ENCODE measurements at regions not wholly inside any gene's neighbourhood (a gene's known extent, or its start where the extent isn't known, plus 50 kb on each side); places are given as distances from the start of the nearest gene placed in this dataset.
"Not testable (repeated sequence)": the region's sequence is repeated elsewhere in the genome, so short reads cannot be mapped to it uniquely, and the experiment has no call there.

DNA sequence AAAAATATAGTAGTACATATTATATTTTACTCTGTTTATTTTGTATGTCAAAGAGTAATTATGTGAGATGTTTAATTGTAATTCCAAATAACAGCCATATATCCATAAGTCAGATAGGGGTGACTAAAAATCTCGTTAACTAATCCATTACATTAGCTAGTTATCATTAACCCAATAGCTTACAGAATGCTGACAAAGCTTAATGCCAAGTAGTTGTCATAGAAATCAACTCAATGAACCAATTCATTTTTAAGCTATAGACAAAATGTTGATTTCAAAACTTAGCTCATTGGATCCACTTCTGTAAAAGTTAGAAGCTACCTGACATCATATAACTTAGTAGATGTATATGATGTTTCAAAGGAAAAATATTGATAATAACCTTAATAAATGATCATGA lies 206.7 kb upstream of the SLITRK1 start:
- TF ChIP-seq, protein P1, sequence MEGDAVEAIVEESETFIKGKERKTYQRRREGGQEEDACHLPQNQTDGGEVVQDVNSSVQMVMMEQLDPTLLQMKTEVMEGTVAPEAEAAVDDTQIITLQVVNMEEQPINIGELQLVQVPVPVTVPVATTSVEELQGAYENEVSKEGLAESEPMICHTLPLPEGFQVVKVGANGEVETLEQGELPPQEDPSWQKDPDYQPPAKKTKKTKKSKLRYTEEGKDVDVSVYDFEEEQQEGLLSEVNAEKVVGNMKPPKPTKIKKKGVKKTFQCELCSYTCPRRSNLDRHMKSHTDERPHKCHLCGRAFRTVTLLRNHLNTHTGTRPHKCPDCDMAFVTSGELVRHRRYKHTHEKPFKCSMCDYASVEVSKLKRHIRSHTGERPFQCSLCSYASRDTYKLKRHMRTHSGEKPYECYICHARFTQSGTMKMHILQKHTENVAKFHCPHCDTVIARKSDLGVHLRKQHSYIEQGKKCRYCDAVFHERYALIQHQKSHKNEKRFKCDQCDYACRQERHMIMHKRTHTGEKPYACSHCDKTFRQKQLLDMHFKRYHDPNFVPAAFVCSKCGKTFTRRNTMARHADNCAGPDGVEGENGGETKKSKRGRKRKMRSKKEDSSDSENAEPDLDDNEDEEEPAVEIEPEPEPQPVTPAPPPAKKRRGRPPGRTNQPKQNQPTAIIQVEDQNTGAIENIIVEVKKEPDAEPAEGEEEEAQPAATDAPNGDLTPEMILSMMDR (IDR thresholded peaks at IDR 0.05; ENCODE audit: insufficient read depth, missing control alignments): no peak
- FAIRE-seq: no peak
- no peak for DNase-seq (ENCODE audit: insufficient read length, low spot score)

DNA sequence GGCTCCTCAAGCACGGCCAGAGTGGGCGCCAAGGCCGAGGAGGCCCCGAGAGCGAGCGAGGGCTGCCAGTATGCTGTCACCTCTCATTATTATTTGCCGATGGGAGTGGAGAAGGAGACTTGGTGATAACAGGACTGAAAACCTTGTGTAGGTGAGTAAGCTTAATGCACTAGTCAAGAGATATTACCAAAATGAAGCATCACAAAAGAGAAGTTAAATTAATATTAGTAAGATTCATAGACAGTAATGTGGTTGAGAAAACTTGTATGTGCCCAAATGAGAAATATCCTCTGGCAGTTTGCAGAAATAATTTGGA lies 204.5 kb upstream of the SLITRK1 start:
- no peak for DNase-seq (ENCODE audit: insufficient read length, low spot score)
- FAIRE-seq: no peak
- TF ChIP-seq, protein P1 (IDR thresholded peaks at IDR 0.05; ENCODE audit: insufficient read depth, missing control alignments): no peak

DNA sequence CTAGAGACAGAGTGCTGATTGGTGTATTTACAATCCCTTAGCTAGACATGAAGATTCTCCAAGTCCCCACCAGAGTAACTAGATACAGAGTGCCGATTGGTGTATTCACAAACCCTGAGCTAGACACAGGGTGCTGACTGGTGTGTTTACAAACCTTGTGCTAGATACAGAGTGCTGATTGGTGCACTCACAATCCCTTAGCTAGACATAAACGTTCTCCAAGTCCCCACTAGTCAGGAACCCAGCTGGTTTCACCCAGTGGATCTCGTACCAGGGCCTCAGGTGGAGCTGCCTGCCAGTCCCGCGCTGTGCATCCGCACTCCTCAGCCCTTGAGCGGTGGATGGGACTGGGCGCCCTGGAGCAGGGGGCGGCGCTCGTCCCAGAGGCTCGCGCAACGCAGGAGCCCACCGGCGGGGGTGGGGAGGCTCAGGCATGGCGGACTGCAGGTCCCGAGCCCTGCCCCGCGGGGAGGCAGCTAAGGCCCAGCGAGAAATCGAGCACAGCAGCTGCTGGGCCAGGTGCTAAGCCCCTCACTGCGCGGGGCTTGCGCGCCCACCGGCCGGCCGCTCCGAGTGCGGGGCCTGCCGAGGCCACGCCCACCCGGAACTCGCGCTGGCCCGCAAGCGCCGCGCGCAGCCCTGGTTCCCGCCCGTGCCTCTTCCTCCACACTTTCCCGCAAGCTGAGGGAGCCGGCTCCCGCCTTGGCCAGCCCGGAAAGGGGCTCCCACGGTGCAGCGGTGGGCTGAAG lies 204.0 kb upstream of the SLITRK1 start:
- not testable (repeated sequence) for FAIRE-seq; DNase-seq (ENCODE audit: insufficient read length, low spot score)

DNA sequence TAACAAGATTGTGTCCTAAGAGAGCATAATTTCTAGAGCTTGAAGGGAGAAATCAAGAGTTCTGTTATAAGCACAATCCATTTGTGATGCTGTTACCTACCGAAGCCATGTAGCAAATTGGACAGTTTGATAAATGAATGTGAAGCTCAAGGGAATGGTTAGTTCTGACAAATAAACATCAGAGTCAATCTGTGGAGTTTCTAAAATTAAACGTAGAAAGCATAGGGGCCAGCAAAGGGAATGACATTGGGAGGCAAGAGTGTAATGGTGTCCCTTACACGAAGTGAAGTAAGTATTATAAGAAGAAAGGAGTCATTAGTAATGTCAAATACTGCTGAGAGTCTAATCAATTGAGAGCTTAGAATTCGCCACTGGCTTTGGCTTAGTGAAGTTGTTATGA lies 200.2 kb upstream of the SLITRK1 start:
- TF ChIP-seq, protein P1 (IDR thresholded peaks at IDR 0.05; ENCODE audit: insufficient read depth, missing control alignments): no peak
- DNase-seq (ENCODE audit: insufficient read length, low spot score) (no peak), FAIRE-seq (no peak)

DNA sequence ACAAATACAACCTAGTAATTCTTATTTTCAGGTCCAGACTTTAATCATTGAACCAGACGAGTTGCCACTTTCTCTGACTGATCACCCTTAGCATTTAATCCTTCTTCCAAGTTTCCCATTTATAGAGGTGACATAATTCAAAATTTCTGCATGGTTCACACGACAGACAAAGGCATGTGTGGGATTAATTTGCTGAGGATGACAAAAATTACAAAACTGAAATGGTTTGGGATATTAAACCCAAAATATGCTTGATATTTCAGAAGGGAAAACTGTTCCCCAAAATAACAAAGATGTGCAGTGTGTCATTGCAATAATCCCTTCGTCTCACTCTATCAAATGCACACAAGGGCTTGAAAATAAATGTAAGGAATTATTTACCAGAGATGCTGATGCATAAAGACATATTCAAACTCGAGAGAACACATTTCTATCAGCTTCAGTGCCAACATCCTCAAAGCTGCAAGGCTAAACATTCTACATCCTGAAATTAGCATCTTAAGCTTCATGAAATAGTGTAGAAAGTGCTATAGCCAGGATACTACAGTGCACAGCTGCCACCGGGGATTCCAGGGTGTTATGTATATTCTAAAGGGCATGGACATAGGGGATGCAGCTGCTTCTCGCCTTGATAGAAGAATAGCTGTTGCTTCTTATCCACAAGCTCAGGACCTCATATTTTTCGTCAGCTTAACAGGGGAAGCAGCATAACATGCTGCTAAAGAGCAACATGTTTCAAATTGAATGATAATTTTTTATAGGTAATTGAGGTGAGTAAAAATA lies 198.7 kb upstream of the SLITRK1 start:
- TF ChIP-seq, protein P1 (IDR thresholded peaks at IDR 0.05; ENCODE audit: insufficient read depth, missing control alignments): no peak
- DNase-seq (ENCODE audit: insufficient read length, low spot score) (no peak), FAIRE-seq (no peak)

DNA sequence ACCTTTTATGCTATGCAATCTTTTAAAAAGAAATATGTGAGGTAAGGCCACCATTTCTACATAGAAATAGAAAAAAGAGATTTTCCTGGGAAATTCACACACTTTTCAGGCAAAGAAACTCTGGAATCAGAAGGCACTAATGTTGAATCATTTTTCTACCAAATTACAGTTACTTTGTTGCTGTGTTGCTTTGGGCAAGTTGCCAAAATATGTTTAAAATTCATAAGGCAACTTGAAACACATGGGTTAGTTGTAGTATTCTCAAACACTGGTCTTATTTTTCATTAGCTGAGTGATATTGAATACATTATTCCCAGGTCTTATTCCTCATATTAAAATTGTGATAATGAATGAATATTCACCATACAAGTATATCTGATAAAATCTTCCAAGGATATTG lies 195.0 kb upstream of the SLITRK1 start:
- TF ChIP-seq, protein P1 (IDR thresholded peaks at IDR 0.05; ENCODE audit: insufficient read depth, missing control alignments): no peak
- no peak for FAIRE-seq
- DNase-seq (ENCODE audit: insufficient read length, low spot score): no peak

DNA sequence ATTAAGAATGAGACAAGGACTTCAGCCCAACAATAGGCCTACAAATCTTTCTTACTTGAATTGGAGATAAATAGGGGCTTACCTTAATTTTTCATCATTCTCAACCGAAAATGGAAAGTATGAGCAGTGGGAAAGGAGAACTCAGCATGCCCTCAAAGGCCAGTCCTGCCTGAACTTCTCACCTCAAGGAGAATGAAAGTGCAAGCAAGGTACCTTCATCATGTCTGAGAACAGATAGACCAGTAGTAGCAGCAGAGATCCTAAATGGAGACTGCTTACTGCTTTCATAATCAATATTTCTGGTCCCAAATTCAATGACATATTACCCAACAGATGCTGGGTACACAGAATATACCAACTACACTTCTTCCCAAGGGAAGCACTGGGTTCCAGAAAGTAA lies 194.0 kb upstream of the SLITRK1 start:
- FAIRE-seq (no peak), DNase-seq (ENCODE audit: insufficient read length, low spot score) (no peak)
- TF ChIP-seq, protein P1 (IDR thresholded peaks at IDR 0.05; ENCODE audit: insufficient read depth, missing control alignments): no peak
